GM21825 (cell line): ENCODE measurements at regions not wholly inside any gene's neighbourhood (a gene's known extent, or its start where the extent isn't known, plus 50 kb on each side); places are given as distances from the start of the nearest gene placed in this dataset.

Experiments
- ATAC-seq: cut with Tn5 transposase; IDR thresholded peaks from one replicate; pipeline ENCODE4 v1.9.1; 2021; ENCODE audit warnings: mild to moderate bottlenecking, moderate library complexity; ENCODE audit not compliant: unreplicated experiment

DNA sequence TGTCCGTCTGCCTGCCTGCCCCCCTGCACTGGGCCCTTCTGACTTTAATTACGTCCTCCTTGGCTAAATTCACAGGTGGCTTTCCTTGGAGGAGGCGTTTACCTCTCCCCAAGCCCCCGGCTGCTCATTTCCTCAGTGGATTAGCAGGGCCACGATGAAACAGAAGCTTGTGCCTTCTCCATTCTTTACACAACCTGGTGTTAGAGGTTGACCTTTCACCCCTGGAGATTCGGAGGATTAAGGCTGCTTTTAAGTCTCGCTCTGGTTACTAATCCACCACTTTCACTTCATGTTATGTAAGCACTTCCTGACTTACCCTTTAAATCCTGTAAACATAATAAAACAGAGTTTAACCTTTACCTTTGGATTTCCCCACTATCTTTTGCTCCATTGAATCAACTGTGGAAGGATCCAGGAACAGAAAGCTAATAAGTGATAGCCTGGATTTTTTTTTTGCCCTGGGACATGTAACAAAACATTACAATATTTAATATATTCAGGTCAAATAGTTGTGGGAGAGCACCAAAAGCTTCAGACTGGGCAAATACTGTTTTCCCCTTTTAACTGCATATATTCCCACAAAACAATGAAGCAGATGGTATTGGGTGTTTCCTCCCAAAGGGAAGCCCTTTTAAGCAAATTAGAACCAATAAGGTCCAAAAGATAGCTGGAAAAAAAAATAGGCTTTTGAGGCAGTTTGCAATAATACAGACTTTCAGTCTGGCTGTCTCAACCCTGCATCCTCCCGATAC is 370.2 kb downstream of the EN1 start:
- ATAC-seq: no peak

DNA sequence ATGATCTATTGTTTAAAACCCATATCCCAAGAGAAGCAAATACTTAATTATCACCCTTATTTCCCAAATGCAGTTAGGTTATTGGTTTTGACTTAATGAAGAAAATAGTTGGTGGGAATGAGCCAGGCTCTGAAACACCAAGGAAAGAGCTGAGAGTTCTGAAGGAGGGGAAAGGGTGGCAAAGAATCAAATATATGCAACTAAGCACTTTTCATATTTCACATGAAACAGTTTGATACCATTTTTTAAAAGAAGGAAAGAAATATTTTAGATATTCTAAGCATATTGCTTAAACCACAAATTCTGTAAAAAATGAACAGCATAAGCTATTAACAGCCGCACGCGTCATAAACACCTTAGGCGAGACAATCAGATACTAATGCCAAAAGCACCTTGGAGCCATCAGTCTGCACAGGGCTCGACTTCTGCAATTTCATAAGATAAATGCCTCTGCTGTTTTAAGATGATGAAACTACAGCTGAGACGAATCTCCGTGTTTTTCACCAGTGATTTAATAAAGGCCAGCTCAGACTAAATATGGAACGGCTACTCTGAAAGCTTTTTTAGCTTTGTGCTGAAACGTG is 371.7 kb downstream of the EN1 start:
- ATAC-seq: no peak

GRCh38 chr2:118474541-118474920 is 372.9 kb downstream of the EN1 start:
- ATAC-seq: no peak

- no peak for ATAC-seq
Measured at GRCh38 chr2:118473846-118474540, 373.5 kb downstream of the EN1 start.

DNA sequence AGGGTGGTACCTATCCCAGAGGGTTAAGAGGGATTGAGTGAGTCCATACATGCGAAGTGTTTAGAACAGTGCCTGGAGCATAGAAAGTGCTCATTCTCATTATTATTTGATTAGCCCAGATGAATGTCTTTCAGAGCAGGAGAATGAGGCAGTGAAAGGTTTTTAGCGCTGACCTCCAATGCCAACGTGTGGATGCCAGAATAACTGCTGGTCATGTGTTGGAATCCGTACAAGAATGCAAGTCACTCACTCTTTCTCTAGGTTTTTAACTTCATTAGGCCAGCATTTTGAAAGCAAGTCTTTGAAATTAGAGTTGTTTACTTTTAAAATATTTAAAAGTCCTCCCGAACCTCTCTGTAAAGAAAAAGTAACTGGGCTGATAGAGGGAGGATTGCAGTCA is 374.2 kb downstream of the EN1 start:
- ATAC-seq: no peak

- no peak for ATAC-seq
Measured at GRCh38 chr2:118470297-118470696, 377.2 kb downstream of the EN1 start.

DNA sequence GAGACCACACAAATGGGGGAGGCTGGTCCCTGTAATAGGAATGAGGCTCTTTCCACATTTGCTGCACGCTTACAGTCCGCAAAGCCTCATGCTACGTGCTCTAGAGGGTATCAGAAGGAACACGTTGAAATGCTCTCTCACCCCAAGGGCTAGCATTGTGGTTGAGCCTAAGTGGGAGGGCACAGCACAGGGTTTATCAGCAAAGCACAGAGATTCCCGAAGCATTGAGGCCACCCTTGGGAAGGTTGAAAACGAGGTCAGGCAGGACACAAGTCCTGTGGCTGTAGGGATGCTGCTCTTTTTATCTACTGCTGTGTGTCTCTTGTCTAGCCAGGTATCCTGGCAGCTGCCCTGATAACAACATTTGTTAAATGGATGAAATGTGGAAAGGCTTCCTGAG is 378.3 kb downstream of the EN1 start:
- ATAC-seq: no peak

DNA sequence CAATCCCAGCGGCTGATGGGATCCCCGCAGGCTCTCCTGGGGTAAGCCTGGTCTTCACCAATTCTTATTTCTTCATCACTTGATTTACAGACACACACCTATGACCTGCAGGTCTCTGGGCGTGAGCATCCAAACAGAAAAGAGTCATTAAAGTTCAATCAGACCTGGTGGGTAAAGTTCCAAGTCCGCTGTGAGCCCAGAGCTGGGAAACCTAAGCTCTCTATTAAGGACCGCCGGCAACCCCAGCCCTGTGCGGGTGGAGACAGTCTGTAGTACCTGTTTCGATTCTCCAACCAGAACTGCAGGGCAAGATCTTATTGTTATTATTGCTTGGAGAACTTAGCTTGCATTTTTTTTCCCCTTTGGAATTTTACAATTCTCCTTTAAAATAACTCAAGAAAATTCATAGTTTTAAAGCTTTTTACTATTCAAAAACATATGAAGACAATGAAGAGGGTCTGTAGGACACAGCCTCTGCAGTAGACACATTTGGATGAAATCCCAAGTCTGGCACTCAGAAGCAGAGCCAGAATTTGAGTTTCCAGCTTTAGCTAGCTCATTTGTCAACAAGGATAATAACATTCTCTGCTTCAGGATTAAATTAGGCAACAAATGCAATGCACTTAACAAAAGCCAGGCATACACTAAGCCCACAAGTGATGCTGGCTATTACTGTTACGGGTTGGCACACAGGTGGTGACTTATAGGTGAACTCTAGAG is 376.4 kb downstream of the INSIG2 start:
- ATAC-seq: no peak

DNA sequence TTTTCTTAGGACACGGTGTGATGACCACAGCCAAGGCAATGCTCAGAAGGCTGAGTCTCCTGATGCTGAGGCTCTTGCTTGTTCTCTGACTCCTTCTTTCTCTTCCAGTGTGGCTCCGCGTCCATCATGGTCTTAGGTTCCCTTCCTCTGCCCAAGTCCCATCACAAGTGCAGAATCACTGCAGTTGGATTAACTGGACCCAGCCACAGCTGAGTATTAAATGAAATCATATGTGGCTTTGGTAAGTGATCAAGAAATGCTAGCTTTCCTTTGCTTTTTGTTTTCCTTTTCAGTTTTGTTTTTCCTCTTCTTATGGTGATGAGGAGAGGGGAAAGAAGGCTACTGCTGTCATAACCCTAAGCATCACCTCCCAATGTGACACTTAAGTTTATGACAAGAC is 375.8 kb downstream of the INSIG2 start:
- no peak for ATAC-seq

- no peak for ATAC-seq
Measured at GRCh38 chr2:118460425-118460824, 372.2 kb downstream of the INSIG2 start.

- ATAC-seq: no peak
Measured at GRCh38 chr2:118459426-118459825, 371.2 kb downstream of the INSIG2 start.

DNA sequence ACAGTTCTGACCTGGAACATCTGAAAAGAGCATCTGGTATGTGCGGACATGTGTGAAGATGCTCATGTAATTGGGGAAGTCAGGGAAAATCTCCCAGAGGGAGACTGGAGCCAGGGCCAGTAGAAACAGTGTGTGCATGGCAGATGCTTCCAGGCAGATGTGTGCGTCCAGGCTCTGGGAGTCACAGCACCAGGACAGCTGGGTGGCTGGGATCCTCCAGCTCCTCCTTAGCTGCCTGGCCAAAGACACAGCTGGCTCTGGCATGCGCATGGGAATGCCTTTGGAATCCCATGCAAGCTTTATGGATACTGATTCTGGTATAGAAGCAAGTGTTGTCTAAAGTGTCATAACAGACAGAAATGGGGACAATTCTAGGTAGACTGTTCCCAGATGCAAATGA is 369.7 kb downstream of the INSIG2 start:
- no peak for ATAC-seq

GRCh38 chr2:118449401-118449800 is 361.1 kb downstream of the INSIG2 start:
- ATAC-seq: no peak

GRCh38 chr2:118443596-118443995 is 355.3 kb downstream of the INSIG2 start:
- no peak for ATAC-seq

GRCh38 chr2:118442996-118443553 is 354.8 kb downstream of the INSIG2 start:
- no peak for ATAC-seq

DNA sequence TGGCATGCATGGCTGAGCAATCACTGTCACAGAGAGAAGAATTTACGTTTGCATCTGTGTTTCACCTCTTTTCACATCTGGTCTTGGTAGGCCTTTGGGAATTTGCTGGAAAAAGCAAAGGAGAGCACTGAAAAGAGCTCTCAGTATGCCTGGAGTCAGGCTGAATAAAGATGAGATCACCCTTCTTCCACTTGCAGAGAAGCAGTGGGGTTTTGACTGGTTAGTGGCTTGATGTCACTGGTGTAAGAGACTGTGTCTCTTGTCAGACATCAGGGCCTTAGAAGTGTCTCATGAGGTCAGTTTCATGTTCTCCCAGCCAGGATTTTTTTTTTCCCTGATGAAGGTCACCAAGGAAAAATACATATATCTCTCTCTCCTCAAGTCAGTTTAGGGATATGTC is 353.8 kb downstream of the INSIG2 start:
- ATAC-seq: no peak

DNA sequence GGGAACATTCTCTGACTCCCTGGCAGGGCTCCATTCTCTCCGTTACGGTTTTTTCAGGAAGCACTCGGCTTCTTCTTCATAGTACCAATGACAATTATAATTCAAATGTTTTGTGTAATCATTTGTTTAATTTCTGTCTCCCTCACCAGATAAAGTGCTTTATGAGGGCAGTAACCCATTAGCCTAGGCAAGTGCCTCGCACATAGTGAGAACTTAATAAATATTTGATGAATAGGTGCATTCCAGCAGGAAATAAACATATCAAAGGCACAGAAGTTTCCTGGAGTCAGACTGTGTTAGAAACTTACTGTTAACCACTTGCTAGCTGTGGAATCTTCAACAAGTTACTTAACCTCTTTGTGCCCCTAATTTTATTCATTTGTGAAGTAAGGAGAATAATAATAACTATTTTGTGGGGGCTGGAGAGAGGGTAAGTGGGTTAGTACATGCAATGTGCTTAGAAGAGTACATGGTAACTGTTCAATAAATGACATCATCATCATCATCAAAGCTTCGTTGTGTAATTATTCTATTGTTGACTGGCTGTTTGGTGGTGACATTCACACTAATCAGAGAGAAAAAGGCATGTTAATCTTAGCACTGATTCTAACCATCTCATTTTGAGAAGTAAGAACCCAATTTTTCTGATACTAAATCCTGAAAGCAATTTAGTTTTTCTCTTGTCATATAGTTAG is 352.3 kb downstream of the INSIG2 start:
- ATAC-seq: no peak

DNA sequence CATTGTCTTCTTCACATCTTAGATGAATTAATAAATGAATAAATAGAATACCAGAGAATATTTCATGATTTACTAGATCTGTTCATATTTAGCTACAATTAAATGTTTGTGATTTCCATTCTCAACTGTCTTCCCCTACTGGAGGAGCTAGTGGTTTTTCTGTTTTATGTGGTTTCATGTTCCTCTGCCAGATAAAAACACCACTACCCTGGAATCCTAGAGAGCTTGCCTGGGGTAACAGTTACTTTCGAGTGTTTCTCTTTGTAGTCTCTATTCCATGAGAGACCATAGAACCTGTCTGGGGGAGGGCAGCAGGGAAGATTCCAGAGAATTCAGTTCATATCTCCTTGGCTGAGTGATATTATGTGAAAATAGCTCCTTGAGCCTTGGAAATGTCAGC is 349.2 kb downstream of the INSIG2 start:
- no peak for ATAC-seq

GRCh38 chr2:118431997-118432396 is 343.7 kb downstream of the INSIG2 start:
- no peak for ATAC-seq

DNA sequence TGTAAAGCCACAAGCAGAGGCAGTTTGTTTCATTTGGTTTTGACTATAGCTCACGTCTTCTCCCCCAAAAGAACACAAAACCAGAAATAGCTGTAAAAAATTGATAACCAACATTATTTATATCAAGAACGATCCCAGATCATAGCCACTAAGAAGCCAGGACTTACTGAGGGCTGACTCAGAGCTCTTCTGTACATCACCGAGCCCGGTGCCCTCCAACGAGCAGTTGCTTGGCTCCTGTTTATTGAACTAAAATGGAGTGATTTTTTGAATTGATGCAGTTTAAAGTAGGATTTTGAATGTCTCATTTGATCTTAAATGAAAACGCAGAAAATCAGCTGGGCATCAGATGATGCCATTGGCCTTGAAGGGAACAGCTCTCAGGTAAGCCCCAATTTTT is 343.3 kb downstream of the INSIG2 start:
- ATAC-seq: no peak

GRCh38 chr2:118431165-118431517 is 342.9 kb downstream of the INSIG2 start:
- no peak for ATAC-seq
